ENCODE measurements at regions not wholly inside any gene's neighbourhood (a gene's known extent, or its start where the extent isn't known, plus 50 kb on each side); places are given as distances from the start of the nearest gene placed in this dataset.

GRCh38 chr12:88665071-88665470 is 84.8 kb upstream of the KITLG start:
- TF ChIP-seq CTCF (IDR thresholded peaks at IDR 0.05) (no peak), EZH2 (IDR thresholded peaks at IDR 0.05) (no peak), EZH2phosphoT487 (IDR thresholded peaks at IDR 0.05) (no peak)
